C4-2B (cell line): ENCODE measurements at regions not wholly inside any gene's neighbourhood (a gene's known extent, or its start where the extent isn't known, plus 50 kb on each side); places are given as distances from the start of the nearest gene placed in this dataset.

Experiments
- H3K27ac ChIP-seq: fragments of 450-650 bp; 2 replicates; pipeline ENCODE4 v1.5.1; 2017
- CTCF ChIP-seq: fragments of 450-650 bp; conservative IDR thresholded peaks from 2 replicates; pipeline ENCODE4 v1.5.1; 2017; ENCODE audit warnings: mild to moderate bottlenecking
- ZFX ChIP-seq: fragments of 450-650 bp; IDR thresholded peaks from 2 replicates; pipeline ENCODE4 v1.6.1; 2017

- TF ChIP-seq ZFX (no peak), CTCF (no peak)
- H3K27ac ChIP-seq = no peak overlapping the region
Observed at GRCh38 chr9:113793558-113793957, 82.6 kb upstream of the ZNF618 start.

GRCh38 chr9:113794721-113795120, 81.4 kb upstream of the ZNF618 start:
- TF ChIP-seq CTCF = no peak
- no peak for TF ChIP-seq ZFX
- no peak overlapping the region for H3K27ac ChIP-seq

GRCh38 chr9:113795811-113796392, 80.2 kb upstream of the ZNF618 start:
- no peak overlapping the region for H3K27ac ChIP-seq

GRCh38 chr9:113796646-113797426, 79.3 kb upstream of the ZNF618 start:
- H3K27ac ChIP-seq = no peak overlapping the region
- no peak for TF ChIP-seq ZFX
- no peak; the same call in 1 of the 2 replicates for TF ChIP-seq CTCF

More at GRCh38 chr9:113795811-113796392, 80.2 kb upstream of the ZNF618 start:
- TF ChIP-seq ZFX = no peak
- no peak for TF ChIP-seq CTCF

GRCh38 chr9:113798062-113799030, 77.8 kb upstream of the ZNF618 start:
- TF ChIP-seq CTCF (no peak), ZFX (no peak)
- H3K27ac ChIP-seq = no peak overlapping the region

GRCh38 chr9:113800276-113800675, 75.8 kb upstream of the ZNF618 start:
- no peak overlapping the region for H3K27ac ChIP-seq
- TF ChIP-seq CTCF = no peak
- TF ChIP-seq ZFX = no peak
